DND-41 (cell line): ENCODE measurements at regions not wholly inside any gene's neighbourhood (a gene's known extent, or its start where the extent isn't known, plus 50 kb on each side); places are given as distances from the start of the nearest gene placed in this dataset.

Experiments used
- EZH2 ChIP-seq: IDR thresholded peaks from 3 replicates; pipeline ENCODE4 v1.6.1; 2012; ENCODE audit warnings: borderline replicate concordance, low read depth, mild to moderate bottlenecking, moderate library complexity, low read length, inconsistent platforms; ENCODE audit not compliant: severe bottlenecking
- TF ChIP-seq, protein P1 (sequence below): IDR thresholded peaks from 2 replicates; pipeline ENCODE4 v1.5.1; 2012; ENCODE audit warnings: borderline replicate concordance, low read length, moderate library complexity, mild to moderate bottlenecking; ENCODE audit not compliant: poor library complexity, severe bottlenecking; ENCODE audit errors: extremely low read depth

DNA sequence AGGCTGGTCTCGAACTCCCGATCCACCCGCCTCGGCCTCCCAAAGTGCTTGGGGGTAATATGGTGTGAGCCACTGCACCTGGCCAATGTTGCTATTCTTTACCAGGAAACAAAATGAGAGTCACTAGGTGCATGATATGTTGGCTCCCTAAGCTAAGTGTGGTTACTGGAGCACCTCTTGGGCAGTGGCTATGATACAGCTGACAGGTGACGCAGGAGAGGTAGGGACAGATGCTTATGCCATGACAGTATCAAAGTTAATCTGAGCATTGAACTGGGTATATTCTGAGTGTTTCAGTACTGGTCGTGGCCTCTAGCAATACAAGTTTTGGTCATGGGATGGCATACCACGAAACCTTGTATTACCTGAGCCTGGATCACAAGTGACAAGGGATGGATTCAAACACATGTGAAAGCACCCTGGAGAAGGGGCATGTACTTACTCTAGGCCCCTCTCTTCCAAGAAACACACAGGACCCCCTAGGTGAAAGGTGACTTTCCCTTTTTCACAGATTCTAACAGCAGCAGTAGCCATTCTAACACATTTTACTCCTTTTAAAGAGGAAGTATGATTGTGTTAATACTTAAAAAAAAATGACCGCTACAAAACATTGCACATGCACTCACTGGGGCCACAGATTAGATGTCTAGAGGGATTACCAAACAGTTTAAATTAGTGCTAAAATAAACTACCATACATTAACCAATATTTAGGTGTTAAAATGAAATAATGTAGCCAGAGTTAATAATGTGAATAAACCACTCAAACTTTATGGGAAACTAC is 467.3 kb downstream of the SHQ1 start:
- TF ChIP-seq, protein P1, sequence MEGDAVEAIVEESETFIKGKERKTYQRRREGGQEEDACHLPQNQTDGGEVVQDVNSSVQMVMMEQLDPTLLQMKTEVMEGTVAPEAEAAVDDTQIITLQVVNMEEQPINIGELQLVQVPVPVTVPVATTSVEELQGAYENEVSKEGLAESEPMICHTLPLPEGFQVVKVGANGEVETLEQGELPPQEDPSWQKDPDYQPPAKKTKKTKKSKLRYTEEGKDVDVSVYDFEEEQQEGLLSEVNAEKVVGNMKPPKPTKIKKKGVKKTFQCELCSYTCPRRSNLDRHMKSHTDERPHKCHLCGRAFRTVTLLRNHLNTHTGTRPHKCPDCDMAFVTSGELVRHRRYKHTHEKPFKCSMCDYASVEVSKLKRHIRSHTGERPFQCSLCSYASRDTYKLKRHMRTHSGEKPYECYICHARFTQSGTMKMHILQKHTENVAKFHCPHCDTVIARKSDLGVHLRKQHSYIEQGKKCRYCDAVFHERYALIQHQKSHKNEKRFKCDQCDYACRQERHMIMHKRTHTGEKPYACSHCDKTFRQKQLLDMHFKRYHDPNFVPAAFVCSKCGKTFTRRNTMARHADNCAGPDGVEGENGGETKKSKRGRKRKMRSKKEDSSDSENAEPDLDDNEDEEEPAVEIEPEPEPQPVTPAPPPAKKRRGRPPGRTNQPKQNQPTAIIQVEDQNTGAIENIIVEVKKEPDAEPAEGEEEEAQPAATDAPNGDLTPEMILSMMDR, result no peak
- TF ChIP-seq EZH2, result no peak
